AG04450 (cell line): ENCODE measurements at regions not wholly inside any gene's neighbourhood (a gene's known extent, or its start where the extent isn't known, plus 50 kb on each side); places are given as distances from the start of the nearest gene placed in this dataset.

Experiments used
- CTCF ChIA-PET: fragments of 300-600, 350-600 bp; formaldehyde crosslinking; extraction: SDS; loops from one replicate; lab custom pipeline; 2022; ENCODE audit warnings: antibody characterized with exemption, inconsistent platforms; lab: Charles Lee
- POLR2A ChIA-PET: fragments of 350-600 bp; formaldehyde crosslinking; extraction: SDS; loops from one replicate; lab custom pipeline; 2021; ENCODE audit warnings: antibody characterized with exemption, inconsistent platforms; lab: Yijun Ruan, JAX
- DNase-seq: peaks from one replicate; pipeline ENCODE4 v3.0.0-alpha.2; 2011; ENCODE audit warnings: low read depth, low spot score
- H3K27ac ChIP-seq: one replicate; pipeline ENCODE4 v1.5.1; 2012; ENCODE audit warnings: low read depth, low read length, control low read depth
- H3K27me3 ChIP-seq: one replicate; pipeline ENCODE4 v1.6.0; 2012; ENCODE audit warnings: low read length; ENCODE audit not compliant: control insufficient read depth, insufficient read depth
- H3K4me3 ChIP-seq: 2 replicates; pipeline ENCODE4 v1.5.1; 2011; ENCODE audit warnings: mild to moderate bottlenecking, low read depth, low read length, control low read depth
- H3K9me3 ChIP-seq: 2 replicates; pipeline ENCODE4 v1.5.1; 2012; ENCODE audit warnings: low read length; ENCODE audit not compliant: control insufficient read depth, insufficient read depth
- TF ChIP-seq, protein P1 (sequence below): IDR thresholded peaks from 2 replicates; pipeline ENCODE4 v1.5.1; 2011; ENCODE audit warnings: low read depth, low read length, control low read depth, inconsistent platforms

DNA sequence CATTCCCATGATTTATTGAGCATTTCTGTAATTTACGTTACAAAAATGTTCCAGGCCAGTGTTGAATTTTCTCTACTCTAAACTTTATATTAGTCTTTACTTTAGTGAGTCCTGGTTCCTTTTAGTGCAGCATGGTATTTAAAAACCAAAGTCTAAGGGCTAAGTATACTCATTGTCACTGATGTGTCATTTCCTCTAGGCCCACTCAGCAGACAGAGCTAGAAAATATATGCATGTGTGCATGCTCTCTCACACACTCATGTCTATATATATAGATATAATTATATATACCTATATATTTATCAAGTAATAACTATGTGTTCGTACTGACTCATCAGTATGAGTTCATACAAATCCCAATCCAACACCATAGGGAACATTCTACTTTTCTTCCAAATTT lies 132.5 kb upstream of the SLC8A1 start:
- no peaks in the 10 kb centered on the region for H3K9me3 ChIP-seq
- POLR2A ChIA-PET = no interaction called here
- H3K27me3 ChIP-seq = no peaks in the 10 kb centered on the region
- no peak for DNase-seq
- H3K27ac ChIP-seq = no peak overlapping the region
- TF ChIP-seq, protein P1, sequence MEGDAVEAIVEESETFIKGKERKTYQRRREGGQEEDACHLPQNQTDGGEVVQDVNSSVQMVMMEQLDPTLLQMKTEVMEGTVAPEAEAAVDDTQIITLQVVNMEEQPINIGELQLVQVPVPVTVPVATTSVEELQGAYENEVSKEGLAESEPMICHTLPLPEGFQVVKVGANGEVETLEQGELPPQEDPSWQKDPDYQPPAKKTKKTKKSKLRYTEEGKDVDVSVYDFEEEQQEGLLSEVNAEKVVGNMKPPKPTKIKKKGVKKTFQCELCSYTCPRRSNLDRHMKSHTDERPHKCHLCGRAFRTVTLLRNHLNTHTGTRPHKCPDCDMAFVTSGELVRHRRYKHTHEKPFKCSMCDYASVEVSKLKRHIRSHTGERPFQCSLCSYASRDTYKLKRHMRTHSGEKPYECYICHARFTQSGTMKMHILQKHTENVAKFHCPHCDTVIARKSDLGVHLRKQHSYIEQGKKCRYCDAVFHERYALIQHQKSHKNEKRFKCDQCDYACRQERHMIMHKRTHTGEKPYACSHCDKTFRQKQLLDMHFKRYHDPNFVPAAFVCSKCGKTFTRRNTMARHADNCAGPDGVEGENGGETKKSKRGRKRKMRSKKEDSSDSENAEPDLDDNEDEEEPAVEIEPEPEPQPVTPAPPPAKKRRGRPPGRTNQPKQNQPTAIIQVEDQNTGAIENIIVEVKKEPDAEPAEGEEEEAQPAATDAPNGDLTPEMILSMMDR = no peak
- CTCF ChIA-PET = no interaction called here
- H3K4me3 ChIP-seq = no peak overlapping the region

DNA sequence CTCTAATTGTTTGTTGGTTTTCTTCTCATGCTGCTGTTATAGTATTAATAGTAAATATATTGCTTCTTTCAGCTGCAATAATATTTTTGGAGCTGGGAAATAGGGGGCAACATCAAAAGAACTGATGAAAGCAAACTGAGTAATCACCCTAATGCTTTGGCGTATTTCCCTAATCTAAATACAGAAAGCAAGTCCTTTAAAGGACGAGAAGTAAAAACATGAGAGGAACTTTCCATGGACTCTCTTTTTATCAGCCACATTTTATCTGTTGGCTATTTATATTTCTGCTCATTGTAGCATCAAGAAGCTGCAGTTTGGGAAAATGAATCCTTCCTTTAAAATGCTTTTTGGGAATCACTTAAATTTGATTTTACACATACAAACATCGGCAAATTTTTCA lies 139.9 kb upstream of the SLC8A1 start:
- TF ChIP-seq, protein P1 = no peak
- DNase-seq = no peak
- Histone ChIP-seq H3K9me3 (no peaks in the 10 kb centered on the region), H3K27me3 (no peaks in the 10 kb centered on the region), H3K27ac (no peak overlapping the region), H3K4me3 (no peak overlapping the region)
- CTCF ChIA-PET = no interaction called here
- POLR2A ChIA-PET = no interaction called here

DNA sequence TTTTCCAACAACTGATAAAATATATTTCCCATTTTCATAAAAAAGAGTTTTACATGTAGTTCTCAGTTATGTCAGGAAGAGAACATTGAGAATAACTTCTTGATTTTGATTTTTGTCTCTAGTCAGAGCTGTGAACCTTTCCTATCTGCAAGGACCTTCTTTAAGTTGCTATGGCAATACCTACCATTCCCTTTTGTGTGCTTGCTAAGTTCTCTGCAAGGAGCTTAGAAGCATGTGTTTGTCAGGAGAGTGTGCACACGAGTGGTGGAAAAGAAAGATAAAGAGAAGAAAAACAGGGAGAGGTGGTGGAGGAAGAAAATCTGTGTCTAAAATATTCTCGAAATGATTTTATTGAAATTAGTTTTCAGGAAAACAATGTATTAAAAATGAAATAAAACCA lies 140.3 kb upstream of the SLC8A1 start:
- H3K27ac ChIP-seq = no peak overlapping the region
- CTCF ChIA-PET = interaction anchor here (1.1 kb wide), 1 partner anchor 17 kb away, joined by 3 read pairs; no protein-coding TSS in a partner anchor
- H3K4me3 ChIP-seq = no peak overlapping the region
- TF ChIP-seq, protein P1 = no peak
- POLR2A ChIA-PET = no interaction called here
- DNase-seq = no peak
- H3K9me3 ChIP-seq = no peaks in the 10 kb centered on the region
- H3K27me3 ChIP-seq = no peaks in the 10 kb centered on the region

DNA sequence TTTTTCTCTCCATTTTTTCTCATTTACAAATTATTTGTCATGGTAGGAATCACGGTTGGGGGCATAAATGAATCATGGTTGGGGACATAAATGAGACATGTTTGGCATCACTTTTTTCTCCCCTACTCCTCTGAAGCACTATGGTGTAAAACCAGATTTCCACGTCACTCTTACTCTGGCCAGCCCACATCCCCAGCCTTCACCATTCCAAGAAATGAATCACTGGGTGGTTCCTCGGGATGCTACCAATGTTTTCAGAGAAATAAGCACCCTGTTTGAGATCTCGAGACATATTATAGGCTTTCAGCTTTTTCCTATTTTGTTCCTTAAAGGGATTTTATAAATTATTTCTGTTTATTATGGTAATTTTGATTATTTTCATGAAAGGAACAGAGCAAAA lies 155.0 kb upstream of the SLC8A1 start:
- Histone ChIP-seq H3K27me3 (no peaks in the 10 kb centered on the region), H3K27ac (no peak overlapping the region), H3K4me3 (no peak overlapping the region), H3K9me3 (no peaks in the 10 kb centered on the region)
- DNase-seq = no peak
- CTCF ChIA-PET = no interaction called here
- TF ChIP-seq, protein P1 = no peak
- POLR2A ChIA-PET = no interaction called here

DNA sequence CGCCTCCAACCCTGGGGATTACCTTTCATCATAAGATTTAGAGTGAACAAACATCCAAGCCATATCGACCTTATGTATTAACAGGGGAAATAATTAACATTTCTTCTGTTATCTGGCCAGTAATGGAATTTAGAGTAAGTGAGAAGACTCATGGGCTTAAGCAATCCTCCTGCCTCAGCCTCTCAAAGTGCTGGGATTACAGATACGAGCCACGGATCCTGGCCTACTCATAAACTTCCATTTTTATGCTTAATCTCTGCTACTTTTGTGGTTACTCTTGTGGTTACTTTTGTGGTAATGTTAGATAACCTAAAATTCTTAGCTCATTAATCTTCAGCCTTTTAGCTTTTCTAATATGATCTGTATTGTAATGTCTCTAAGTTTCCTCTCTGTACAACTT lies 159.3 kb upstream of the SLC8A1 start:
- TF ChIP-seq, protein P1 = no peak
- ChIA-PET CTCF (no interaction called here), POLR2A (no interaction called here)
- Histone ChIP-seq H3K4me3 (no peak overlapping the region), H3K27me3 (no peaks in the 10 kb centered on the region), H3K9me3 (no peaks in the 10 kb centered on the region), H3K27ac (no peak overlapping the region)
- DNase-seq = no peak
